ENCODE measurements at regions not wholly inside any gene's neighbourhood (a gene's known extent, or its start where the extent isn't known, plus 50 kb on each side); places are given as distances from the start of the nearest gene placed in this dataset.

- no peak overlapping the region for H2BK15ac ChIP-seq (ENCODE audit: low read length)
- DNase-seq (ENCODE audit: low read depth in 1 of 2, low spot score in 2 of 2) (no peak), FAIRE-seq (no peak)
- H2AFZ ChIP-seq (ENCODE audit: low read length) = no peak overlapping the region
- H2BK120ac ChIP-seq (replicated peaks; ENCODE audit: low read depth, low read length) = no peak overlapping the region
- H3K4me2 ChIP-seq (ENCODE audit: insufficient read depth in 1 of 2, low read depth in 2 of 2, low read length in 2 of 2) = no peak overlapping the region
- no peaks in the 10 kb centered on the region for H3K36me3 ChIP-seq (ENCODE audit: control insufficient read depth in 2 of 4, insufficient read depth in 4 of 4, low read length in 3 of 4)
- WGBS, 2 experiments (ENCODE audit: extremely low coverage in 1 of 2, insufficient coverage in 1 of 2, insufficient read length in 1 of 2, insufficient replicate concordance in 2 of 2, low coverage in 1 of 2, low lambda C conversion rate in 2 of 2, missing lambda C conversion rate in 1 of 2) = 89% methylated on average over 7 of the region's 7 CpGs; no CpG with 5 or more reads in 1 of the 2 experiments
- CTCF ChIA-PET (ENCODE audit: partially characterized antibody) = interaction anchor here (0.7 to 5.2 kb wide), 2 partner anchors 21 to 68 kb away, joined by 4 to 23 read pairs; no protein-coding TSS in a partner anchor
- no peaks in the 10 kb centered on the region; the same call in 1 of the 2 replicates for H3K23me2 ChIP-seq (ENCODE audit: low read depth, low read length)
- peaks cover 0 to 4% (median under 1%) of the 10 kb centered on the region in 4 experiments; a peak in 3 of 7 replicates for H3K27me3 ChIP-seq (replicated peaks in 1 of 4; ENCODE audit: control insufficient read depth in 3 of 4, extremely low read depth in 1 of 4, insufficient read depth in 3 of 4, low read length in 3 of 4)
- H4K8ac ChIP-seq (ENCODE audit: extremely low read depth, insufficient read depth, low read length) = no peak overlapping the region
- H2BK20ac ChIP-seq (ENCODE audit: low read length) = no peak overlapping the region
- H3K79me1 ChIP-seq (ENCODE audit: low read depth, low read length) = no peaks in the 10 kb centered on the region
- H3K79me2 ChIP-seq (ENCODE audit: control insufficient read depth in 1 of 2, insufficient read depth in 2 of 2, low read length in 2 of 2) = no peaks in the 10 kb centered on the region
- no peak overlapping the region for H4K91ac ChIP-seq (replicated peaks; ENCODE audit: insufficient read length, low read length)
- H2AK5ac ChIP-seq (ENCODE audit: low read depth, low read length) = no peak overlapping the region
- H3K56ac ChIP-seq (replicated peaks; ENCODE audit: insufficient read length, low read depth, low read length) = no peak overlapping the region
- H4K20me1 ChIP-seq (replicated peaks in 1 of 2; ENCODE audit: control insufficient read depth in 1 of 2, insufficient read depth in 2 of 2, low read length in 2 of 2) = no peaks in the 10 kb centered on the region
- H3K9ac ChIP-seq (replicated peaks in 1 of 4; ENCODE audit: extremely low read depth in 1 of 4, low read depth in 3 of 4, low read length in 3 of 4) = no peak overlapping the region
- no peak overlapping the region for H3K23ac ChIP-seq (ENCODE audit: insufficient read length)
- TF ChIP-seq BCL11A (IDR thresholded peaks at IDR 0.05; ENCODE audit: low read depth in 2 of 2, low read length in 2 of 2) (no peak), HDAC6 (IDR thresholded peaks at IDR 0.05; ENCODE audit: low read depth, low read length) (no peak), CTBP2 (IDR thresholded peaks at IDR 0.05; ENCODE audit: borderline replicate concordance, insufficient read depth, insufficient read length, low read length) (no peak), CREB1 (IDR thresholded peaks at IDR 0.05) (no peak), CTCF (IDR thresholded peaks at IDR 0.05; ENCODE audit: control extremely low read depth in 1 of 3, insufficient read depth in 1 of 3, low read depth in 1 of 3, low read length in 3 of 3) (no peak), CHD1 (IDR thresholded peaks at IDR 0.05; ENCODE audit: low read depth, low read length) (no peak), MAFK (IDR thresholded peaks at IDR 0.05; ENCODE audit: low read depth, low read length) (no peak)
- H3K4me3 ChIP-seq (ENCODE audit: extremely low read depth in 1 of 4, insufficient read depth in 2 of 4, low read depth in 3 of 4, low read length in 4 of 4) = no peak overlapping the region
- POLR2A ChIA-PET (ENCODE audit: partially characterized antibody) = interaction anchor here (0.6 to 0.8 kb wide), 2 partner anchors 17 to 38 kb away, joined by 3 to 4 read pairs; no protein-coding TSS in a partner anchor
- H3K9me3 ChIP-seq (ENCODE audit: insufficient read depth in 2 of 2, low read depth in 1 of 2, low read length in 1 of 2) = no peaks in the 10 kb centered on the region
- H2BK12ac ChIP-seq (ENCODE audit: low read depth, low read length) = no peak overlapping the region
- no peak overlapping the region for H3K4ac ChIP-seq (replicated peaks; ENCODE audit: insufficient read length, low read depth, low read length)
- no peak overlapping the region for H4K5ac ChIP-seq (ENCODE audit: insufficient read length, low read depth, low read length)
- H3K4me1 ChIP-seq (replicated peaks in 1 of 4; ENCODE audit: control insufficient read depth in 3 of 4, insufficient read depth in 4 of 4, low read length in 3 of 4) = peaks cover 0 to 4% (median 2%) of the 10 kb centered on the region in 4 experiments; a peak in 3 of 7 replicates
- H3K27ac ChIP-seq (ENCODE audit: low read depth, low read length) = no peak overlapping the region
- no peak overlapping the region for H3K14ac ChIP-seq (ENCODE audit: insufficient read length)
- H3K18ac ChIP-seq (ENCODE audit: extremely low read depth, low read length) = no peak overlapping the region
- no peak overlapping the region for H2BK5ac ChIP-seq (ENCODE audit: low read depth, low read length)
These were observed 133.4 kb upstream of the GLI2 start for GRCh38 chr2:120602251-120602650.
